ENCODE measurements at regions not wholly inside any gene's neighbourhood (a gene's known extent, or its start where the extent isn't known, plus 50 kb on each side); places are given as distances from the start of the nearest gene placed in this dataset.

DNA sequence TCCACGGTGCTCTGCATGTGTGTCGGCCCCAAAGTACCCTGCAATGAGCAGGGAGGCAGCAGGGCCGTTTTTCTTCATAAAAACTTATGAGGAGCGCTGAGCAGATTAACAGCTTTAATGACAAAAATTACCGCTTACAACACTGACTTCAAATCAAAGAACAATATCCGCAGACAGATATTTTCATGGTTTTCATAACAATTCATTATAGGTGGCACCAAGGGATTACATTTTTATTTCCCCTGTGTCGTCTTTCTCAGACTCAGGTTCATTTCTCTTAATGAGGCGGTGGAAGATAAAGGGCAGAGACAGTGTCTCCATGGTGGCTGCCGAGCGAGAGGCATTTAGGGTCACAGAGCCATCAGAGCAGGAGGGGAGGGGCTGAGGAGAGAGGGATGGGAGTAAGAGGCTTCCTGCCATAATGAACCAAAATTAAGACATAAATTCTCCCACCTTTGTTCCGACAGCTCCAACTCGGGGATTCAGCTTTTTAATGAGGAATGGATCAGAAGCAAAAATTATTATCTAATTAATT lies 240.7 kb upstream of the CLINT1 start:
- no peaks in the 10 kb centered on the region for H4K20me1 ChIP-seq (ENCODE audit: insufficient read depth, poor library complexity, severe bottlenecking)
- H2AFZ ChIP-seq, result no peak overlapping the region
- WGBS (ENCODE audit: low lambda C conversion rate, missing lambda C conversion rate), result 74% methylated on average over 12 of the region's 12 CpGs
- no peak overlapping the region for H3K4me2 ChIP-seq
- no peaks in the 10 kb centered on the region for H3K27me3 ChIP-seq
- no peaks in the 10 kb centered on the region for H3K79me2 ChIP-seq
- H3K36me3 ChIP-seq (replicated peaks; ENCODE audit: insufficient read depth, low read depth), result no peaks in the 10 kb centered on the region
- H3K4me3 ChIP-seq, result no peak overlapping the region
- TF ChIP-seq EZH2phosphoT487 (IDR thresholded peaks at IDR 0.05; ENCODE audit: low read depth, severe bottlenecking, unreplicated experiment) (no peak), EZH2 (IDR thresholded peaks at IDR 0.05; ENCODE audit: borderline replicate concordance) (no peak)
- TF ChIP-seq, protein P1, sequence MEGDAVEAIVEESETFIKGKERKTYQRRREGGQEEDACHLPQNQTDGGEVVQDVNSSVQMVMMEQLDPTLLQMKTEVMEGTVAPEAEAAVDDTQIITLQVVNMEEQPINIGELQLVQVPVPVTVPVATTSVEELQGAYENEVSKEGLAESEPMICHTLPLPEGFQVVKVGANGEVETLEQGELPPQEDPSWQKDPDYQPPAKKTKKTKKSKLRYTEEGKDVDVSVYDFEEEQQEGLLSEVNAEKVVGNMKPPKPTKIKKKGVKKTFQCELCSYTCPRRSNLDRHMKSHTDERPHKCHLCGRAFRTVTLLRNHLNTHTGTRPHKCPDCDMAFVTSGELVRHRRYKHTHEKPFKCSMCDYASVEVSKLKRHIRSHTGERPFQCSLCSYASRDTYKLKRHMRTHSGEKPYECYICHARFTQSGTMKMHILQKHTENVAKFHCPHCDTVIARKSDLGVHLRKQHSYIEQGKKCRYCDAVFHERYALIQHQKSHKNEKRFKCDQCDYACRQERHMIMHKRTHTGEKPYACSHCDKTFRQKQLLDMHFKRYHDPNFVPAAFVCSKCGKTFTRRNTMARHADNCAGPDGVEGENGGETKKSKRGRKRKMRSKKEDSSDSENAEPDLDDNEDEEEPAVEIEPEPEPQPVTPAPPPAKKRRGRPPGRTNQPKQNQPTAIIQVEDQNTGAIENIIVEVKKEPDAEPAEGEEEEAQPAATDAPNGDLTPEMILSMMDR (IDR thresholded peaks at IDR 0.05; ENCODE audit: poor library complexity), result no peak
- no peaks in the 10 kb centered on the region for H3K4me1 ChIP-seq (ENCODE audit: insufficient read depth)
- H3K9me3 ChIP-seq (ENCODE audit: low read depth), result peaks cover 6% of the 10 kb centered on the region
- H3K9me2 ChIP-seq (replicated peaks; ENCODE audit: insufficient read depth), result no peaks in the 10 kb centered on the region
- no peak overlapping the region for H3K27ac ChIP-seq
- no peak for DNase-seq (ENCODE audit: low spot score)

DNA sequence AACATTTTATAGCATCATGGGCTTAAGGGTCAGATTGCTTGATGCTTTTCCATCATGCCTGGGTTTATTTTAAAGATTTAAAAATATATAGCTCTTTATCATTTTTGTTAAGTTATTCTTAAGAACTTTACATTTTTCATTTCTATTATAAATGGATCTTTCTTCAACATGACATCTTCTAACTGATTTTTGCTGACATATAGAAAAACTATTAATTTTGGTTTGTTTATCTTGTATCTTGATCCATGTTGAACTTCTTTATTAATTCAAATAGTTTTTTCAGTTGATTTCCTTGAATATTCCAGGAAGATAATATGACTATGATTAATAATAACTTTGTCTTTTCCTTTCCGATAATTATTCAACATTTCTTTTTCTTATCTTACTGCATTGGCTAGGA lies 237.9 kb upstream of the CLINT1 start:
- H3K27me3 ChIP-seq, result no peaks in the 10 kb centered on the region
- H3K4me1 ChIP-seq (ENCODE audit: insufficient read depth), result no peaks in the 10 kb centered on the region
- H3K4me2 ChIP-seq, result no peak overlapping the region
- no peak overlapping the region for H3K27ac ChIP-seq
- 89% methylated on average over 1 of the region's 1 CpG for WGBS (ENCODE audit: low lambda C conversion rate, missing lambda C conversion rate)
- TF ChIP-seq, protein P1 (IDR thresholded peaks at IDR 0.05; ENCODE audit: poor library complexity), result no peak
- TF ChIP-seq EZH2 (IDR thresholded peaks at IDR 0.05; ENCODE audit: borderline replicate concordance) (no peak), EZH2phosphoT487 (IDR thresholded peaks at IDR 0.05; ENCODE audit: low read depth, severe bottlenecking, unreplicated experiment) (no peak)
- peaks cover 6% of the 10 kb centered on the region for H3K9me3 ChIP-seq (ENCODE audit: low read depth)
- H3K36me3 ChIP-seq (replicated peaks; ENCODE audit: insufficient read depth, low read depth), result no peaks in the 10 kb centered on the region
- H2AFZ ChIP-seq, result no peak overlapping the region
- H3K79me2 ChIP-seq, result no peaks in the 10 kb centered on the region
- no peak for DNase-seq (ENCODE audit: low spot score)
- no peaks in the 10 kb centered on the region for H3K9me2 ChIP-seq (replicated peaks; ENCODE audit: insufficient read depth)
- no peak overlapping the region for H3K4me3 ChIP-seq
- H4K20me1 ChIP-seq (ENCODE audit: insufficient read depth, poor library complexity, severe bottlenecking), result no peaks in the 10 kb centered on the region

DNA sequence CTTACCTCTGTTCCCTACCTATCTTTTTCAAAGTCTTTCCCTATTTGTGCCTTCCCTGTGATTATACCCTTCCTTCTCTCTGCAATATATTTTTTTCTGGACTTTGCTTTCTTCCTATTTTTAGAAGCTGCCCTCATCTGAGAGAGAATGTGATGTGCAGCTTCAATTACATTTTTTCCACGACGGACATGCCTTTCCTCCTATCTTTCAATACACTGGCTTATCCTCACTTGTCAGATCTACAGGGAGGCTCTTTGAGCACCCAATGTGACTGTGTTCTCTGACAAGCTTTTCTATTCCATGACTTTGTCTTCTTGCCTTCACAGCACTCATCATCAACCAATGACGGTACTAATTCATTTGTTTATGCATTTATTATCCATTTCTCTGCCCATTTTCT lies 227.9 kb upstream of the CLINT1 start:
- H3K36me3 ChIP-seq (replicated peaks; ENCODE audit: insufficient read depth, low read depth), result no peaks in the 10 kb centered on the region
- WGBS (ENCODE audit: low lambda C conversion rate, missing lambda C conversion rate), result 61% methylated on average over 3 of the region's 3 CpGs
- H3K4me1 ChIP-seq (ENCODE audit: insufficient read depth), result no peaks in the 10 kb centered on the region
- no peaks in the 10 kb centered on the region for H3K9me2 ChIP-seq (replicated peaks; ENCODE audit: insufficient read depth)
- no peak overlapping the region for H3K4me2 ChIP-seq
- no peaks in the 10 kb centered on the region for H3K9me3 ChIP-seq (ENCODE audit: low read depth)
- no peak overlapping the region for H3K27ac ChIP-seq
- H3K27me3 ChIP-seq, result no peaks in the 10 kb centered on the region
- TF ChIP-seq EZH2 (IDR thresholded peaks at IDR 0.05; ENCODE audit: borderline replicate concordance) (no peak), EZH2phosphoT487 (IDR thresholded peaks at IDR 0.05; ENCODE audit: low read depth, severe bottlenecking, unreplicated experiment) (no peak)
- TF ChIP-seq, protein P1 (IDR thresholded peaks at IDR 0.05; ENCODE audit: poor library complexity), result no peak
- H4K20me1 ChIP-seq (ENCODE audit: insufficient read depth, poor library complexity, severe bottlenecking), result no peaks in the 10 kb centered on the region
- H3K79me2 ChIP-seq, result no peaks in the 10 kb centered on the region
- H2AFZ ChIP-seq, result no peak overlapping the region
- H3K4me3 ChIP-seq, result no peak overlapping the region
- DNase-seq (ENCODE audit: low spot score), result no peak

DNA sequence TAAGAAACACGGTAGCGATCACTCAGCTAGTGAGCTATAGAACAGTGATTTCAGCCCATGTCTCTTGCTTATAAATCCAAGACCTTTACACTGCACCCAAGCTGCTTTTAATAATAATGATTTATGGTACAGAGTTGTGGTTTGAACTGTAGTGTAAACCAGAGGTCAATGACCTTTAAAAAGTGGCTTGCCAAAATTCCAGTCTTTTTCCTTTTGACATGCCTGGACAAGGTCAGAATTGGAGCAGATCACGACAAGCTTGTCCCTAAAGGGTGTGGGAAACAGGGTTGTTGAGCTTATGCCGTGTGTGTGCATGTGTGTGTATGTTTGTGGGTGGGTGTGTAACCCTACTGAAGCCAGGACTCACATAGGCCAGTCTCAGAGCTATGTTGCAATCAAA lies 225.3 kb upstream of the CLINT1 start:
- 59% methylated on average over 4 of the region's 4 CpGs for WGBS (ENCODE audit: low lambda C conversion rate, missing lambda C conversion rate)

More for the DNA sequence above, 225.3 kb upstream of the CLINT1 start:
- Histone ChIP-seq H3K27ac (no peak overlapping the region), H3K36me3 (replicated peaks; ENCODE audit: insufficient read depth, low read depth) (no peaks in the 10 kb centered on the region), H3K4me3 (no peak overlapping the region), H2AFZ (no peak overlapping the region), H3K79me2 (no peaks in the 10 kb centered on the region), H3K4me2 (no peak overlapping the region), H4K20me1 (ENCODE audit: insufficient read depth, poor library complexity, severe bottlenecking) (no peaks in the 10 kb centered on the region), H3K4me1 (ENCODE audit: insufficient read depth) (no peaks in the 10 kb centered on the region), H3K9me3 (ENCODE audit: low read depth) (no peaks in the 10 kb centered on the region), H3K9me2 (replicated peaks; ENCODE audit: insufficient read depth) (no peaks in the 10 kb centered on the region), H3K27me3 (no peaks in the 10 kb centered on the region)
- no peak for DNase-seq (ENCODE audit: low spot score)
- TF ChIP-seq EZH2 (IDR thresholded peaks at IDR 0.05; ENCODE audit: borderline replicate concordance) (no peak), EZH2phosphoT487 (IDR thresholded peaks at IDR 0.05; ENCODE audit: low read depth, severe bottlenecking, unreplicated experiment) (no peak)
- TF ChIP-seq, protein P1 (IDR thresholded peaks at IDR 0.05; ENCODE audit: poor library complexity), result no peak
